HEK293 (cell line): ENCODE measurements at regions not wholly inside any gene's neighbourhood (a gene's known extent, or its start where the extent isn't known, plus 50 kb on each side); places are given as distances from the start of the nearest gene placed in this dataset.

Experiments used
- ZBTB1 ChIP-seq: fragments of 450-650 bp; formaldehyde crosslinking; IDR thresholded peaks from 2 replicates; pipeline ENCODE4 v1.5.1; 2016; ENCODE audit warnings: missing biosample characterization, missing genetic modification characterization
- ZNF184 ChIP-seq: fragments of 450-650 bp; IDR thresholded peaks from 2 replicates; pipeline ENCODE4 v1.5.1; 2018; ENCODE audit warnings: missing biosample characterization, mild to moderate bottlenecking, missing genetic modification characterization
- ZNF423 ChIP-seq: fragments of 450-650 bp; formaldehyde crosslinking; IDR thresholded peaks from 2 replicates; pipeline ENCODE4 v1.5.1; 2016; ENCODE audit warnings: missing biosample characterization, missing genetic modification characterization
- ZNF501 ChIP-seq: fragments of 450-650 bp; formaldehyde crosslinking; IDR thresholded peaks from 2 replicates; pipeline ENCODE4 v1.5.1; 2016; ENCODE audit warnings: missing biosample characterization, missing genetic modification characterization
- ZNF530 ChIP-seq: fragments of 450-650 bp; formaldehyde crosslinking; IDR thresholded peaks from 2 replicates; pipeline ENCODE4 v1.5.1; 2016; ENCODE audit warnings: low read depth, missing biosample characterization, missing genetic modification characterization
- ZNF623 ChIP-seq: fragments of 450-650 bp; formaldehyde crosslinking; IDR thresholded peaks from 2 replicates; pipeline ENCODE4 v1.5.1; 2016; ENCODE audit warnings: missing biosample characterization, missing genetic modification characterization
- TF ChIP-seq, protein P1 (sequence below): fragments of 450-650 bp; formaldehyde crosslinking; IDR thresholded peaks from 2 replicates; pipeline ENCODE4 v1.5.1; 2016; ENCODE audit warnings: missing biosample characterization, missing genetic modification characterization
- TF ChIP-seq, protein P2 (sequence below): IDR thresholded peaks from 2 replicates; pipeline ENCODE4 v1.6.1; 2011; ENCODE audit warnings: mild to moderate bottlenecking, low read depth, low read length, borderline replicate concordance
- TF ChIP-seq, protein P3 (sequence below): fragments of 450-650 bp; formaldehyde crosslinking; IDR thresholded peaks from 2 replicates; pipeline ENCODE4 v1.5.1; 2017; ENCODE audit warnings: missing biosample characterization, missing genetic modification characterization

DNA sequence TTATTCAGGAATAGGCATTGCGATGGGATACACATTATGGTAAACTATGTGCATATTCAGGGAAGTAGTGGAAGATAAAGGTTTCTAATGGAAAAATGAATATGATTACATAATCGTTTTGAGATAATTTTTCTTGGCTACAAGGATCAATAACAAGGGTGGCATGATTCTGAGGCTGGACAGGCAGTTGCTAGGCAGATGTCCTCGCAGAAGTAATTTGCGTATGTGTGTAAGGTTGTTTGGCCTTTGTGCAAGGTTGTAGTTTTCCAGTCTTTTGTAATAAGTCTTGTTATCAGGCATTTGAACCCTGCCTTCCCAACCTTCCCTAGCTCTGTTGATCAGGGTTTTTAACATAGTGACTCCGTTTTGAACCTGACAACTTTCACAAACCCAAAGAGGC, 59.7 kb downstream of the RGS12 start:
- TF ChIP-seq, protein P1, sequence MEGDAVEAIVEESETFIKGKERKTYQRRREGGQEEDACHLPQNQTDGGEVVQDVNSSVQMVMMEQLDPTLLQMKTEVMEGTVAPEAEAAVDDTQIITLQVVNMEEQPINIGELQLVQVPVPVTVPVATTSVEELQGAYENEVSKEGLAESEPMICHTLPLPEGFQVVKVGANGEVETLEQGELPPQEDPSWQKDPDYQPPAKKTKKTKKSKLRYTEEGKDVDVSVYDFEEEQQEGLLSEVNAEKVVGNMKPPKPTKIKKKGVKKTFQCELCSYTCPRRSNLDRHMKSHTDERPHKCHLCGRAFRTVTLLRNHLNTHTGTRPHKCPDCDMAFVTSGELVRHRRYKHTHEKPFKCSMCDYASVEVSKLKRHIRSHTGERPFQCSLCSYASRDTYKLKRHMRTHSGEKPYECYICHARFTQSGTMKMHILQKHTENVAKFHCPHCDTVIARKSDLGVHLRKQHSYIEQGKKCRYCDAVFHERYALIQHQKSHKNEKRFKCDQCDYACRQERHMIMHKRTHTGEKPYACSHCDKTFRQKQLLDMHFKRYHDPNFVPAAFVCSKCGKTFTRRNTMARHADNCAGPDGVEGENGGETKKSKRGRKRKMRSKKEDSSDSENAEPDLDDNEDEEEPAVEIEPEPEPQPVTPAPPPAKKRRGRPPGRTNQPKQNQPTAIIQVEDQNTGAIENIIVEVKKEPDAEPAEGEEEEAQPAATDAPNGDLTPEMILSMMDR = no peak
- TF ChIP-seq ZNF184 (tag by site-specific recombination) = no peak
- TF ChIP-seq, protein P2, sequence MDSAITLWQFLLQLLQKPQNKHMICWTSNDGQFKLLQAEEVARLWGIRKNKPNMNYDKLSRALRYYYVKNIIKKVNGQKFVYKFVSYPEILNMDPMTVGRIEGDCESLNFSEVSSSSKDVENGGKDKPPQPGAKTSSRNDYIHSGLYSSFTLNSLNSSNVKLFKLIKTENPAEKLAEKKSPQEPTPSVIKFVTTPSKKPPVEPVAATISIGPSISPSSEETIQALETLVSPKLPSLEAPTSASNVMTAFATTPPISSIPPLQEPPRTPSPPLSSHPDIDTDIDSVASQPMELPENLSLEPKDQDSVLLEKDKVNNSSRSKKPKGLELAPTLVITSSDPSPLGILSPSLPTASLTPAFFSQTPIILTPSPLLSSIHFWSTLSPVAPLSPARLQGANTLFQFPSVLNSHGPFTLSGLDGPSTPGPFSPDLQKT = no peak
- no peak for TF ChIP-seq ZBTB1 (tag by site-specific recombination)
- TF ChIP-seq, protein P3, sequence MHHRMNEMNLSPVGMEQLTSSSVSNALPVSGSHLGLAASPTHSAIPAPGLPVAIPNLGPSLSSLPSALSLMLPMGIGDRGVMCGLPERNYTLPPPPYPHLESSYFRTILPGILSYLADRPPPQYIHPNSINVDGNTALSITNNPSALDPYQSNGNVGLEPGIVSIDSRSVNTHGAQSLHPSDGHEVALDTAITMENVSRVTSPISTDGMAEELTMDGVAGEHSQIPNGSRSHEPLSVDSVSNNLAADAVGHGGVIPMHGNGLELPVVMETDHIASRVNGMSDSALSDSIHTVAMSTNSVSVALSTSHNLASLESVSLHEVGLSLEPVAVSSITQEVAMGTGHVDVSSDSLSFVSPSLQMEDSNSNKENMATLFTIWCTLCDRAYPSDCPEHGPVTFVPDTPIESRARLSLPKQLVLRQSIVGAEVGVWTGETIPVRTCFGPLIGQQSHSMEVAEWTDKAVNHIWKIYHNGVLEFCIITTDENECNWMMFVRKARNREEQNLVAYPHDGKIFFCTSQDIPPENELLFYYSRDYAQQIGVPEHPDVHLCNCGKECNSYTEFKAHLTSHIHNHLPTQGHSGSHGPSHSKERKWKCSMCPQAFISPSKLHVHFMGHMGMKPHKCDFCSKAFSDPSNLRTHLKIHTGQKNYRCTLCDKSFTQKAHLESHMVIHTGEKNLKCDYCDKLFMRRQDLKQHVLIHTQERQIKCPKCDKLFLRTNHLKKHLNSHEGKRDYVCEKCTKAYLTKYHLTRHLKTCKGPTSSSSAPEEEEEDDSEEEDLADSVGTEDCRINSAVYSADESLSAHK (tag by site-specific recombination) = no peak
- TF ChIP-seq ZNF623 (tag by site-specific recombination) = no peak
- no peak for TF ChIP-seq ZNF501 (tag by site-specific recombination)
- no peak for TF ChIP-seq ZNF423 (tag by site-specific recombination)
- TF ChIP-seq ZNF530 (tag by site-specific recombination) = no peak
